Hepatocyte (in vitro differentiated cells): ENCODE measurements at regions not wholly inside any gene's neighbourhood (a gene's known extent, or its start where the extent isn't known, plus 50 kb on each side); places are given as distances from the start of the nearest gene placed in this dataset.

ENCODE experiments used
- CTCF ChIP-seq: fragments of 200-600 bp; sonication (generic); IDR thresholded peaks from 2 replicates; pipeline ENCODE4 v1.5.1; 2016; ENCODE audit warnings: antibody characterized with exemption, mild to moderate bottlenecking; ENCODE audit not compliant: poor library complexity
- EZH2 ChIP-seq: fragments of 200-600 bp; sonication (generic); IDR thresholded peaks from 2 replicates; pipeline ENCODE4 v1.6.1; 2016; ENCODE audit warnings: antibody characterized with exemption, mild to moderate bottlenecking, borderline replicate concordance

- TF ChIP-seq CTCF (no peak), EZH2 (no peak)
These were observed 83.6 kb upstream of the MYLIP start for GRCh38 chr6:16045238-16045637.
